GM18951 (cell line): ENCODE measurements at regions not wholly inside any gene's neighbourhood (a gene's known extent, or its start where the extent isn't known, plus 50 kb on each side); places are given as distances from the start of the nearest gene placed in this dataset.

Experiments used
- POLR2A ChIP-seq: IDR thresholded peaks from 4 replicates; pipeline ENCODE4 v1.6.1; 2011; ENCODE audit warnings: mild to moderate bottlenecking; ENCODE audit not compliant: insufficient read length, insufficient read depth; ENCODE audit errors: extremely low read depth
- in situ Hi-C: fragments of 300-500 bp; cut with MboI; formaldehyde crosslinking; loops from one replicate; pipeline ENCODE4 v1.12.0; 2022; ENCODE audit warnings: low sequenced_read_pairs, mixed read lengths, inconsistent platforms; ENCODE audit not compliant: unreplicated experiment

DNA sequence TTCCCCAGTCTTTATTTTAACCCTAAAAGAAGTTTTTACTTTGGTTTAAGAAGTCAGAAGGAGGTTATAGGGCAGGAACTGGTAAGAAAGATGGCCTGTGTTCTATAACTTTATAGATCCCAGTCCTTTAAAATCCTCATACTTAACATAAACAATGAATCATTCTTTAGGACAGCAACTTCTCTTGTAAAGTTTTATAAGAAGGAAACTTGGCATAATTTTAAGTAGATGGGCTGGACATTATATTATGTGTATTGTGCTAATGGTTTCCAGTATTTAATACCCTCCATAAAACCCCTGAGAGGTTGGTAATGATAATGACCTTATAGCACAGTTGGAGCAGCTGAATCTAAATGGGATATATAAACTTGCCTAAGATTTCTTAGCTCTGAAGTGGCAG is 247.2 kb downstream of the FAM170A start:
- TF ChIP-seq POLR2A = no peak
- in situ Hi-C loops = no loop called here

DNA sequence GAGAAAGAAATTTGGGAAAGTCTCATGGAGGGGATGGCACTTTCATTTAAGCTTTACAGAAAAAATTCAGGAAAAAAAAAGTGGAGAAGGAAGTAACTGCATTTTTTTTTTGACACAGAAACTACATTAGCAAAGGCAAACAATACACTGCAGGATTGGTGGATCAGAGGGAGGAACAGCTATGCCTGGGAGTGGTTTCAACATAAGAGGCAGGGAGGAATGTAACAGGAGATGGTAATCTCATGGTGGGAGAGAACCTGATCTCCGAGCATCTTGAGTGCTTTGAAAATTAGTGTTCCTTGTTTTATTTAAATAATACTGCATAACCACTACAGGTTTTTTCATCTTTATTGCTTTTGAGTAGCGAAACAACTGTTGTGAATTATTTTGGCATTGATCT is 249.4 kb downstream of the FAM170A start:
- in situ Hi-C loops = no loop called here

DNA sequence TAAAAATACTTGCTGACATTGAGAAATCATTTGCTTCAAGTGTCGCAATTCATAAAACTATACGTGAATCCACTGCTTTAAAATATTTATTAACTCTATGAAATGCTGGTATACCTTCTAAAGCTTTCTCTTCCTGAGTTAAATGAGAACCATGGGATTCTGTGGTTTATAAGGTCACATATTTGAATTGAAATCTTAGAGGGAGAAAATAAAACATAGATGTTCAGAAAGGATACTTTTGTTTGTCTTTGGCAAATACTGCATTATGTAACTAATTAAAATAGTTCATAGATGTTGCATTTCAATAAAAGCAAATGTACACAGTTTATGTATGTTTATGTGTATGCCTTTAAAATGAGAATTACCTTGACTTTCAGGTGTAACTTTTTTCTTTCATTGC is 250.1 kb downstream of the FAM170A start:
- in situ Hi-C loops = no loop called here
- TF ChIP-seq POLR2A = no peak

More for the DNA sequence above, 249.4 kb downstream of the FAM170A start:
- TF ChIP-seq POLR2A = no peak

DNA sequence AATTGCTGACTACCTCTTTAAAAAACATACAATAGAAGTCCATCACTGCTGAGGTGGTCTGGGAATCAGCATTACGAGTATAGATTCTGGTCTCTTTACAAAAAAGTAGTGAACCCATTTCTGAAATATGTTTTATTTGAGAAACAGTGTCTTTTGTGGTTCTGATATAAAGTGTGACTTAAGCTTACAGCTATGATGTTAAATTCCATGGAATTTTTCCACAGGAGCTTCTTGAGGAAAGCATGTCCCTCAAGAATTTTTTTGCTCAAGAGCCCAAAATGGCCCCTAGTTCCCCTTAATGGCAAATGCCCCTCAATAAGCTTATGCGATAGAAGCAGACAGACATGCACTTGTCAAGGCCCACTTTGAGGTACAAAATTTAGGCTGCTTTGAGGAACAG is 265.7 kb downstream of the FAM170A start:
- TF ChIP-seq POLR2A = no peak
- in situ Hi-C loops = no loop called here

DNA sequence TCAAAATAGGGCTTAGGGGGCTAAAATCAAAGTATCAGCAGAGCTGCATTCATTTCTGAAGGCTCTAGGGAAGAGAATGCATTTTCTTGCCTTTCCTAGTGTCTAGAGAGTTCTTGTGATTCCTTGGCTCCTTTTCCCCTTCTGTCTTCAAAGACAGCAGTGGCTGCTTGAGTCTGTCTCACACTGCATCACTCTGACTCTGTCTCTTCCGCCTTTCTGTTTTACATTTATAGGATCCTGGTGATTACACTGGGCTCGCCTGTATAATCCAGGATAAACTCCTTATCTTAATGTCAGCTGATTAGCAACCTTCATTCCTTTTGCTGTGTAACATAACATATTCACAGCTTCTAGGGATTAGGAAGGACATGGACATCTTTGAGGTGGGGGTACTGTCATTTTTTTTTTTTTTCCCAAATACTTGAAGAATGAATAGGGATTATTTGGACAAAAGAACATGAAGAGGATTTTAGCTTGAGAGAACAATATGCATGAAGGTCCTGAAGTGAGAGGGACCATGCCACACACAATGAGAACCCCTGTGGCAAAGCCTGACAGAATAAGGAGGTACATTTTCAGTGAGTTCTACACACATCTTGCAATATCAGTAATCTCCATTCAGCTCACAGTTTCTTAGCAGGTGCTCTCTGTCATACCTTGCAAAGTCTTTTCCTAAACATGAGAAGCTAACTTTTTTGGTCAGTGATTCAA is 267.6 kb downstream of the FAM170A start:
- in situ Hi-C loops = no loop called here
- TF ChIP-seq POLR2A = no peak

DNA sequence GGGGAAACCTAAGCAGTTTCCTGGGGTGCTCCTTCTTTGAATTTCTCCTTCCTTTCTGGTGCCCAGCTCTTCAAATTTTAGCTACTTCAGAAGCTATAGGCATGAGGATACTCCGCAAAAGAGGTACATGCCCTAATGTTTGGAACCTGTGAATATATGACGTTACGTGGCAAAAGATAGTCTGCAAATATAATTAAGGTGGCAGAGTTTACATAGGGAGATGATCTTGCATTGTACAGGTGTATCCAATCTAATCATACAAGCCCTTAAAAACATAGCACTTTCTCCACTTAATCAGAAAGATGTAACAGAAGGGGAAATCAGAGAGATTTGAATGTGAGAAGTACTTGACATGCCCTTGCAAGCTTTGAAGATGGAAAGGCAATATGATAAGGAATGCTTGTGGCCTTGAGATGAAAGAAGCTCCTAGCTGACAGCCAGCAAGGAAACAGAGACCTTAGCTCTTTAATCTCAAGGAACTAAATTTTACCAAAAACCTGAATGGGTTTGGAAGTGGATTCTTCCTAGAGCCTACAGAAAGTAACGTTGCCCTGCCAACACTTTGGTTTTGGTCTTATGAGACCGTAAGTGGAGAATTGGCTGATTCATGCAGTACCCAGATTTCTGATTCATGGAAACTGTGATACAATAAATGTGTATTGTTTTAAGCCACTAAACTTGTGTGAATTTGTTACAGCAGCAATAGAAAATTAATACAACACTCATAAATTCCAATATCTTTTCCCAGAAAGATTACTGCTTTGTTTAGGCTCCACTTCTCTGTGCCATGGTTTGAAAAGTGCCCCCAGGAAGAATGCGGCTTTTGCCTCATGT is 268.4 kb downstream of the FAM170A start:
- in situ Hi-C loops = no loop called here

DNA sequence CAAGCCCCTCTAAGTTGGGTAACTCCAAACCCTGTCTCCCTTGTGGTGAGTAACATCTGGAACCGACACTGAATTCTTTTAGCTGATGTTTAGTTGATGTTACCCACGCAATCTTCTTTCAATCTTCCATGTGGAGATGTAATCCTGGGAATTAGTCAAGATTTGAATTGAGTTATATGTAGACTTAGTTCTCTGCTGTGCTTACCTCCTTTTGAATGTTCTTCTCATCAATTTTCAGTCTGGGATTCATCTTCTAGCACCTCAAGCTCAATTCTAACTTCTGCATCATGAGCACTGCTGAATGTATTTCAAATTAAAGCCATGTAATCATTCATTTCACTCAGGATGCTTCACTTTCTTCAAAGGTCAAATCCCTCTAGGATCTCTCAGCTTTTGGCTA is 270.6 kb downstream of the FAM170A start:
- in situ Hi-C loops = no loop called here
- TF ChIP-seq POLR2A = no peak

More for the DNA sequence above, 268.4 kb downstream of the FAM170A start:
- TF ChIP-seq POLR2A = no peak

DNA sequence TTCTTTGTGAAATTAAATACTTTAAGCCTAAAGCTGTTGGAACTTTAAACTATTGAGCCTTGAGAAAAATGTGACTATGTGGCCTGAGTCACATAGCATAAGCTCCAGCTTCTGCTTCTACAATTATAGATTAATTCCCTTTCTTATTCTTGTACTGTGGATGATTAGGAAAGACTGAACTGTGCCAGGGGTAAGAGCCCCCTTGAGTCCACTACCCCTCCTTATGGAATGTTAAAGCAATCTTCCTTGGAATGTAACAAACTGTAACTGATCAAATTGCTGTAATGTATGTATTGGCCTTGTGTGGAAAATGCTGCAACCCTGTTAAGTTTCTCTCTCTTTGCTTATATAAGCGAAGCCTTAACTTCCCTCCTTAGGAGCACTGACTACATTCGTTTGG is 273.2 kb downstream of the FAM170A start:
- in situ Hi-C loops = no loop called here
- no peak for TF ChIP-seq POLR2A

DNA sequence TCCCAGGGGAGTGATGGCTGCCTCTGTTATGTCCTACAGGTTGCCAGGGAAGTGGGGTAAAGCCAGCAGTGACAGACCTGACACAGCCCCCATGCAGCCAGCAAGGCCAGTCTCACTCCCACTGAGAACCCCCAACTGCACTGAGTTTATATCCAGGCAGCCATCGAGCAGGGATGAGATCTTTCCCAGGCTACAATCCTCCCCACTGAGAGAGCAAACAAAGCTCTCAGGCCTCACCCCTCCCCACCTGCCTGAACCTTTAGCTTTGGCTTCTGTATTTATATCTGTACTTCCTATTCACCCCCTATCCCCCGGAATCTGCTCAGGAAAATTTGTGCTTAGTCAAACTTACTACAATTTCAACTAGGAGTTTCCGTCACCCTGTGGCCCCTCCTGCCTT is 284.1 kb downstream of the FAM170A start:
- in situ Hi-C loops = no loop called here
- TF ChIP-seq POLR2A = no peak

DNA sequence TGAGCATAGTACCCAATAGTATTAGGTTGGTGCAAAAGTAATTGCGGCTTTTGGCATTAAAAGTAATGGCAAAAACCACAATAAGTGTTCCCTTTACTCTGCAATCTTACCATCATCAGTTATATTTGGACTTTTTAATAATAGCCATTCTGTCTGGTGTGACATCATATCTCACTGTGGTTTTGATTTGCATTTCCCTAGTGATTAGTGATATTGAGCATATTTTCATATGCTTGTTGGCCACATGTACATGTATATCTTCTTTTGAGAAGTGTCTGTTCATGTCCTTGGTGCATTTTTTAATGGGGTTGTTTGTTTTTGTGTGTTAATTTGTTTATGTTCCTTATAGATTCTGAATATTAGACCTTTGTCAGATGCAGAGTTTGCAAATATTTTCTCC is 289.9 kb downstream of the FAM170A start:
- in situ Hi-C loops = no loop called here
- TF ChIP-seq POLR2A = no peak

DNA sequence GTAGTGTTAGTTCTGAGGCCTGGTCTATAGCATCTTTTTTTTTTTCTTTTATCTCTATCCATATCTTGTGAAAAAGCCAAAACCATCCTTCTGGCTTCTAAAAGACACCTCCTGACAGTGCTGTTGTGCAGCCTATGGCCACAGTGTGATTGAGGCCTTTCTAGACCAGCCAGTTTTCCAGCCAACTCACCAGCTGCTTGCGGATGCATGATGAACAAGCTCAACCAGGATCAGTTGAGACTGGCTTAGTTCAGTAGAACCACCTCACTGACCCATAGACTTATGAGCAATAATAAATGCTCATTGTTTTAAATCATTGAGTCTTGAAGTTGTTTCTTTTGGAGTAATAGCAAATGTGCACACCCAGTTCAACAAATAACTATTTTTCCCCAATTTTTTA is 296.9 kb downstream of the FAM170A start:
- no peak for TF ChIP-seq POLR2A
- in situ Hi-C loops = no loop called here

DNA sequence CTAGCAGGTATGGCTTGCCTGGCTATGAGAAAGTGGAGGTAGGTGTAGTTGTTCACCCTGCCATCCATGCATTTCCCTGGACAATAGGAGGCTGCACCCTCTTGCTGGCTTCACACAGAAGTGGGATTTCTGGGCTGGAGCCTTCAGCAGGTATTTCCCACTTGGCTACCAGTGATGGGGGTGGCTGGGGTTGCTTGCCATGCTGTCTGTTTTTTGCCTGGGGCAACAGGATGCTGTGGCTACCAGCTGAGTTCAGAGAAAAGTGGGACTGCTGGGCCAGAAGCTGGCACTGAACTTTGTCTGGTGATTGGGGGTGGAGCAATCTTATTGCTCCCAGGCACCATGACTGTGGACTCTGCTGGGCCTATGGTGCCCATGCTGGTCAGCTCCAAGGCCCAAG is 299.6 kb downstream of the FAM170A start:
- no peak for TF ChIP-seq POLR2A
- in situ Hi-C loops = no loop called here

DNA sequence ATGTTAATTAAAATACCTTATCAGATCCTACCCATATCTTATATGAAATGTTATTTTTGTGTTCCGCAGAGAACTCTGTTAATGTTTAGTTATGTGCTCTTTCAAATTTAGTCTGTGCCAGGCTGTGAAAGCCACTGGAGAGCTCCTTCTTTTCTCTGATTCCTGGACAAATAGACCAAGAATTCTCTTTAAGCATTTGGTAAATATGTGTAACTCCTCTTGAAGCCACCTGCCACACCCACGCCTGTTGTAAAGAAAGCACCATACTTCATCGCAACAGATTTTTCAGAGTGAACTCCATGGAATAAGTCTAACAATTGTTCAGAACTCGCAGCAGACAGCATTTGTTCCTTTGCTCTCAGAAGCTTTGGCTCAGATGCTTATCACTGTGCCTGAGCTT is 301.1 kb downstream of the FAM170A start:
- in situ Hi-C loops = no loop called here
- TF ChIP-seq POLR2A = no peak

DNA sequence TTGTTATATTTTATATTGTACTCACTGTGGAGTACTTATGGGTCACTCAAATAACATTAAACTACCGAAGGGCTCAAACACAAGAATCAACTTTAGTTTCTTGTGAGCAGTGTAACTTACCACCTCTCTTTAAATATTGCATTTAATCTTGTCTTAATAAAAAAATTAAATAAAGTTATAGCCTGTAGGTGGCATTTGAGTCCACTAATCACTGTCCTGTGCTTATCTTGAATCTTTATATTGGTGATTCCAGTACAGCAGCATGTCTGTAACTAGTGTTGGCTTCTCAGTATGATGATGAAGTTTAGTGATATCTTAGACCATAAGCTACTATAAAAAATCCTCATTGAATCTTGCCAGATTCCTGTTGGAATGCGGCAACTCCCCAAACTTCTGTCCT is 313.8 kb downstream of the FAM170A start:
- in situ Hi-C loops = no loop called here
- TF ChIP-seq POLR2A = no peak
